Neuronal stem cell (in vitro differentiated cells): ENCODE measurements at regions not wholly inside any gene's neighbourhood (a gene's known extent, or its start where the extent isn't known, plus 50 kb on each side); places are given as distances from the start of the nearest gene placed in this dataset.

Experiments used
- DNase-seq: peaks from one replicate; pipeline ENCODE4 v3.0.0-alpha.2; 2013; ENCODE audit warnings: low spot score
- H2AFZ ChIP-seq: one replicate; pipeline ENCODE4 v1.6.1; 2013; ENCODE audit warnings: mild to moderate bottlenecking, low read length, inconsistent platforms
- H2AK5ac ChIP-seq: 2 replicates; pipeline ENCODE4 v1.6.1; 2013; ENCODE audit warnings: low read depth, mild to moderate bottlenecking, inconsistent platforms, low read length, moderate library complexity, mixed read lengths
- H2BK120ac ChIP-seq: 2 replicates; pipeline ENCODE4 v1.6.1; 2013; ENCODE audit warnings: low read depth, mild to moderate bottlenecking, inconsistent platforms, low read length, moderate library complexity, mixed read lengths
- H2BK12ac ChIP-seq: one replicate; pipeline ENCODE4 v1.6.1; 2013; ENCODE audit warnings: low read length, inconsistent platforms
- H2BK15ac ChIP-seq: 2 replicates; pipeline ENCODE4 v1.6.1; 2013; ENCODE audit warnings: mild to moderate bottlenecking, low read length, inconsistent platforms, mixed read lengths
- H2BK5ac ChIP-seq: one replicate; pipeline ENCODE4 v1.6.1; 2013; ENCODE audit warnings: inconsistent platforms, mild to moderate bottlenecking, low read length, moderate library complexity
- H3K14ac ChIP-seq: one replicate; pipeline ENCODE4 v1.6.1; 2013; ENCODE audit warnings: low read length, inconsistent platforms
- H3K18ac ChIP-seq: 2 replicates; pipeline ENCODE4 v1.6.1; 2013; ENCODE audit warnings: low read length, inconsistent platforms
- H3K23ac ChIP-seq: 2 replicates; pipeline ENCODE4 v1.6.1; 2013; ENCODE audit warnings: low read depth, mild to moderate bottlenecking, mixed read lengths, low read length, inconsistent platforms; ENCODE audit not compliant: poor library complexity
- H3K27ac ChIP-seq: replicated peaks from 3 replicates; pipeline ENCODE4 v1.5.1; 2013; ENCODE audit warnings: low read length, inconsistent platforms
- H3K27me3 ChIP-seq, 3 experiments: 2 replicates each; pipeline ENCODE4 v1.6.1; 2013; ENCODE audit warnings: low read length in 3 of 3, mild to moderate bottlenecking in 2 of 3, inconsistent platforms in 1 of 3, low read depth in 1 of 3, mixed read lengths in 1 of 3, moderate library complexity in 1 of 3; ENCODE audit not compliant: control insufficient read depth in 3 of 3, insufficient read depth in 3 of 3
- H3K36me3 ChIP-seq, 2 donors: replicated peaks in 1 of 2; 2 replicates each; pipeline ENCODE4 v1.6.1; 2013; ENCODE audit warnings: low read length in 2 of 2; ENCODE audit not compliant: control insufficient read depth in 2 of 2, insufficient read depth in 2 of 2
- H3K4ac ChIP-seq: 2 replicates; pipeline ENCODE4 v1.6.1; 2013; ENCODE audit warnings: inconsistent platforms, mild to moderate bottlenecking, low read length, moderate library complexity
- H3K4me1 ChIP-seq, 2 donors: 1 replicate in 1 of 2; 2 replicates in 1 of 2; pipeline ENCODE4 v1.6.1; 2013; ENCODE audit warnings: low read length in 2 of 2, low read depth in 1 of 2; ENCODE audit not compliant: control insufficient read depth in 2 of 2, insufficient read depth in 1 of 2
- H3K4me2 ChIP-seq: one replicate; pipeline ENCODE4 v1.6.1; 2013; ENCODE audit warnings: mild to moderate bottlenecking, low read length, inconsistent platforms; ENCODE audit not compliant: insufficient read depth, poor library complexity, severe bottlenecking
- H3K4me3 ChIP-seq, 2 donors: 2 replicates each; pipeline ENCODE4 v1.5.1; 2013; ENCODE audit warnings: low read length in 2 of 2, mild to moderate bottlenecking in 2 of 2, inconsistent platforms in 1 of 2, moderate library complexity in 1 of 2
- H3K79me1 ChIP-seq: one replicate; pipeline ENCODE4 v1.6.1; 2013; ENCODE audit warnings: low read depth, mild to moderate bottlenecking, inconsistent platforms, low read length, moderate library complexity
- H3K9ac ChIP-seq: one replicate; pipeline ENCODE4 v1.6.1; 2013; ENCODE audit warnings: mild to moderate bottlenecking, low read depth, low read length, inconsistent platforms; ENCODE audit not compliant: poor library complexity
- H3K9me3 ChIP-seq, 2 donors: replicated peaks in 1 of 2; 2 replicates each; pipeline versions ENCODE3 to v1.6.1; 2013; ENCODE audit warnings: low read length in 2 of 2, mild to moderate bottlenecking in 2 of 2, inconsistent platforms in 1 of 2, low read depth in 1 of 2, mixed read lengths in 1 of 2, moderate library complexity in 1 of 2; ENCODE audit not compliant: control insufficient read depth in 2 of 2, insufficient read depth in 1 of 2
- H4K8ac ChIP-seq: one replicate; pipeline ENCODE4 v1.6.1; 2013; ENCODE audit warnings: low read depth, mild to moderate bottlenecking, inconsistent platforms, low read length, moderate library complexity
- H4K91ac ChIP-seq: one replicate; pipeline ENCODE4 v1.6.1; 2013; ENCODE audit warnings: low read length, low read depth, mild to moderate bottlenecking, inconsistent platforms; ENCODE audit not compliant: poor library complexity
- WGBS, 2 donors: extraction: QIAGEN DNeasy Blood & Tissue Kit; methylation state at CpG; one replicate each; pipeline ENCODE4 v1.1.7; 2013; ENCODE audit warnings: missing lambda C conversion rate in 2 of 2, mixed read lengths in 1 of 2; ENCODE audit not compliant: insufficient read length in 2 of 2, insufficient replicate concordance in 1 of 2; ENCODE audit errors: extremely low coverage in 2 of 2; 5-methylcytosine and 5-hydroxymethylcytosine counted together

GRCh38 chr6:47371139-47371869 is 61.6 kb upstream of the TNFRSF21 start:
- Histone ChIP-seq H3K36me3 (no peaks in the 10 kb centered on the region), H3K9me3 (no peaks in the 10 kb centered on the region), H2BK120ac (no peak overlapping the region), H3K18ac (no peak overlapping the region), H2BK5ac (no peak overlapping the region), H3K14ac (no peak overlapping the region), H3K27me3 (no peaks in the 10 kb centered on the region), H2BK15ac (no peak overlapping the region), H3K4ac (no peak overlapping the region), H4K8ac (no peak overlapping the region), H3K4me3 (no peak overlapping the region), H3K27ac (no peak overlapping the region), H3K79me1 (no peaks in the 10 kb centered on the region), H3K23ac (no peak overlapping the region), H2AFZ (no peak overlapping the region), H2AK5ac (no peak overlapping the region), H3K4me2 (no peak overlapping the region), H4K91ac (no peak overlapping the region), H2BK12ac (no peak overlapping the region), H3K9ac (no peak overlapping the region), H3K4me1 (no peaks in the 10 kb centered on the region)
- DNase-seq = no peak
- no CpG with 5 or more reads among the region's 6 CpGs for WGBS, 2 donors

DNA sequence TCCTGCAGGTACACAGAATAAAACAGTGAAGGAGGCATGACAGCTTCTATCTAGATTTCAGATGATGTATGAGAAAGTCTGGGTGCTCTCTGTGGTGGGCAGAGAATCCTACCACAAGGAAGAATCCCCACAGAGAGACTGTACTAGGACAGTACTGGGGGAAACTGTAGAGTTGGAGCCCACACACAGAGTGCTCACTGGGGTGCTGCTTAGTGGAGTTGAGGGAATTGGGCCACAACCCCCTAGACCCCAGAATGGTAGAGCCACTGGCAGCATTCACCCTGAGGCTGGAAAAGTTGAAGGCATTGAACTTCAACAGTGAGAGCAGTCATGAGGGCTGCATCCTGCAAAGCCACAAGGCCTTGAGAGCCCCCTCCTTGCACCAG is 62.2 kb upstream of the TNFRSF21 start:
- no peak overlapping the region for H3K18ac ChIP-seq
- H3K4me2 ChIP-seq = no peak overlapping the region
- H3K4me1 ChIP-seq = no peaks in the 10 kb centered on the region
- H3K9me3 ChIP-seq = no peaks in the 10 kb centered on the region
- no peak overlapping the region for H2BK120ac ChIP-seq
- no peak overlapping the region for H2BK15ac ChIP-seq
- no peaks in the 10 kb centered on the region for H3K79me1 ChIP-seq
- no peak overlapping the region for H3K4me3 ChIP-seq
- no peak overlapping the region for H3K9ac ChIP-seq
- H3K23ac ChIP-seq = no peak overlapping the region
- H3K27ac ChIP-seq = no peak overlapping the region
- H3K4ac ChIP-seq = no peak overlapping the region
- H3K14ac ChIP-seq = no peak overlapping the region
- no peaks in the 10 kb centered on the region for H3K27me3 ChIP-seq
- H4K91ac ChIP-seq = no peak overlapping the region
- no peak overlapping the region for H4K8ac ChIP-seq
- H2BK12ac ChIP-seq = no peak overlapping the region
- no peak overlapping the region for H2AK5ac ChIP-seq
- DNase-seq = no peak
- H2AFZ ChIP-seq = no peak overlapping the region
- H3K36me3 ChIP-seq = no peaks in the 10 kb centered on the region
- no peak overlapping the region for H2BK5ac ChIP-seq

GRCh38 chr6:47372318-47372717 is 62.6 kb upstream of the TNFRSF21 start:
- H2BK5ac ChIP-seq = no peak overlapping the region
- H3K4me1 ChIP-seq = no peaks in the 10 kb centered on the region
- no peak overlapping the region for H2AFZ ChIP-seq
- WGBS, 2 donors = no CpG with 5 or more reads among the region's 1 CpG
- no peak overlapping the region for H3K14ac ChIP-seq
- H3K79me1 ChIP-seq = no peaks in the 10 kb centered on the region
- H3K4me3 ChIP-seq = no peak overlapping the region
- no peak for DNase-seq
- no peaks in the 10 kb centered on the region for H3K36me3 ChIP-seq
- H3K9ac ChIP-seq = no peak overlapping the region
- no peak overlapping the region for H2BK120ac ChIP-seq
- H4K91ac ChIP-seq = no peak overlapping the region
- H3K4ac ChIP-seq = no peak overlapping the region
- no peaks in the 10 kb centered on the region for H3K9me3 ChIP-seq
- H4K8ac ChIP-seq = no peak overlapping the region
- no peak overlapping the region for H3K27ac ChIP-seq
- no peak overlapping the region for H3K18ac ChIP-seq
- H2BK15ac ChIP-seq = no peak overlapping the region
- no peaks in the 10 kb centered on the region for H3K27me3 ChIP-seq
- no peak overlapping the region for H3K4me2 ChIP-seq
- no peak overlapping the region for H2AK5ac ChIP-seq
- H3K23ac ChIP-seq = no peak overlapping the region
- no peak overlapping the region for H2BK12ac ChIP-seq

- WGBS, 2 donors = no CpG with 5 or more reads among the region's 1 CpG
- no peaks in the 10 kb centered on the region for H3K4me1 ChIP-seq
- H2BK5ac ChIP-seq = no peak overlapping the region
- H2BK15ac ChIP-seq = no peak overlapping the region
- no peak overlapping the region for H4K91ac ChIP-seq
- no peak overlapping the region for H3K23ac ChIP-seq
- no peak overlapping the region for H2BK120ac ChIP-seq
- no peak overlapping the region for H3K18ac ChIP-seq
- no peak overlapping the region for H3K4me3 ChIP-seq
- no peak overlapping the region for H2BK12ac ChIP-seq
- H3K27me3 ChIP-seq = no peaks in the 10 kb centered on the region
- no peak overlapping the region for H2AK5ac ChIP-seq
- H3K9me3 ChIP-seq = no peaks in the 10 kb centered on the region
- H3K36me3 ChIP-seq = no peaks in the 10 kb centered on the region
- no peak overlapping the region for H4K8ac ChIP-seq
- no peak overlapping the region for H3K14ac ChIP-seq
- H3K79me1 ChIP-seq = no peaks in the 10 kb centered on the region
- H3K4ac ChIP-seq = no peak overlapping the region
- H3K9ac ChIP-seq = no peak overlapping the region
- H3K27ac ChIP-seq = no peak overlapping the region
- no peak overlapping the region for H3K4me2 ChIP-seq
- H2AFZ ChIP-seq = no peak overlapping the region
- DNase-seq = no peak
Observed at GRCh38 chr6:47375426-47375825, 65.7 kb upstream of the TNFRSF21 start.
